Neural crest cell (in vitro differentiated cells): ENCODE measurements at regions not wholly inside any gene's neighbourhood (a gene's known extent, or its start where the extent isn't known, plus 50 kb on each side); places are given as distances from the start of the nearest gene placed in this dataset.

Experiments
- DNase-seq: peaks from one replicate; pipeline ENCODE4 v3.0.0; 2021; ENCODE audit warnings: low read depth, mixed read lengths, low spot score
- H3K27ac Mint-ChIP-seq: one replicate; pipeline ENCODE4 v1.8.0; 2021; ENCODE audit warnings: mild to moderate bottlenecking, mixed read lengths; ENCODE audit not compliant: unreplicated experiment
- H3K27me3 Mint-ChIP-seq: 2 replicates; pipeline ENCODE4 v1.8.0; 2021; ENCODE audit warnings: low read depth, mild to moderate bottlenecking, mixed read lengths
- H3K36me3 Mint-ChIP-seq: 2 replicates; pipeline ENCODE4 v1.8.0; 2021; ENCODE audit warnings: low read depth, mild to moderate bottlenecking, mixed read lengths
- H3K4me1 Mint-ChIP-seq: 2 replicates; pipeline ENCODE4 v1.8.0; 2021; ENCODE audit warnings: mixed read lengths
- H3K4me3 Mint-ChIP-seq: one replicate; pipeline ENCODE4 v1.8.0; 2021; ENCODE audit warnings: mild to moderate bottlenecking, mixed read lengths
- H3K9me3 Mint-ChIP-seq: 2 replicates; pipeline ENCODE4 v1.8.0; 2021; ENCODE audit warnings: mixed read lengths
- CTCF ChIP-seq: fragments of 200-600 bp; sonication (generic); conservative IDR thresholded peaks from 2 replicates; pipeline ENCODE4 v1.5.0; 2021; ENCODE audit warnings: antibody characterized with exemption, mild to moderate bottlenecking

DNA sequence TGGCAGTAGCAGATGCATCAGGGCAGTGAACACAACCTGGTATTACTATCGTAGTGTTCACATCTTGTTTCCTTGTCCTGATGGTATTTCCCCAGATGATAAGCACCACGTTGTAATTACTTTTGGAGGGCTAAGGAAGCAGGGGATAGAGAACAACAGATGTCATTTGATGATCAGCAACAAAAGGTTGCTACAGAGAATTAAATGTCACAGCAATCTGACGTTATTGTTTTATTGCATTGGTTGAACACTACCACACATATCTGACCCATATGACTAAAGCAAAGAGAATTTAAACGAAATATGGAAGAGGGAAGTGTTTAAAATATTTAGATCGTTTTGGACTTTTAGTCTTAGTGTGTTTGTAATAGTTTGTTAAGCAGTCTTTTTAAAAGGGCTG is 408.3 kb downstream of the SH3GL2 start:
- H3K27ac Mint-ChIP-seq, result no peak overlapping the region
- H3K27me3 Mint-ChIP-seq, result no peaks in the 10 kb centered on the region
- no peaks in the 10 kb centered on the region for H3K4me1 Mint-ChIP-seq
- no peak for DNase-seq
- no peaks in the 10 kb centered on the region for H3K9me3 Mint-ChIP-seq
- H3K4me3 Mint-ChIP-seq, result no peak overlapping the region
- no peaks in the 10 kb centered on the region for H3K36me3 Mint-ChIP-seq
- TF ChIP-seq CTCF, result no peak

GRCh38 chr9:17988489-17988888 is 409.6 kb downstream of the SH3GL2 start:
- Mint-ChIP-seq H3K4me3 (no peak overlapping the region), H3K27me3 (no peaks in the 10 kb centered on the region), H3K9me3 (no peaks in the 10 kb centered on the region), H3K27ac (no peak overlapping the region), H3K36me3 (no peaks in the 10 kb centered on the region), H3K4me1 (no peaks in the 10 kb centered on the region)
- no peak for TF ChIP-seq CTCF
- DNase-seq, result no peak

GRCh38 chr9:17990602-17991001 is 411.7 kb downstream of the SH3GL2 start:
- H3K9me3 Mint-ChIP-seq, result no peaks in the 10 kb centered on the region
- H3K27ac Mint-ChIP-seq, result no peak overlapping the region
- no peak for TF ChIP-seq CTCF
- H3K4me3 Mint-ChIP-seq, result no peak overlapping the region
- peaks cover 4% of the 10 kb centered on the region for H3K4me1 Mint-ChIP-seq
- H3K36me3 Mint-ChIP-seq, result no peaks in the 10 kb centered on the region
- no peaks in the 10 kb centered on the region for H3K27me3 Mint-ChIP-seq
- no peak for DNase-seq

DNA sequence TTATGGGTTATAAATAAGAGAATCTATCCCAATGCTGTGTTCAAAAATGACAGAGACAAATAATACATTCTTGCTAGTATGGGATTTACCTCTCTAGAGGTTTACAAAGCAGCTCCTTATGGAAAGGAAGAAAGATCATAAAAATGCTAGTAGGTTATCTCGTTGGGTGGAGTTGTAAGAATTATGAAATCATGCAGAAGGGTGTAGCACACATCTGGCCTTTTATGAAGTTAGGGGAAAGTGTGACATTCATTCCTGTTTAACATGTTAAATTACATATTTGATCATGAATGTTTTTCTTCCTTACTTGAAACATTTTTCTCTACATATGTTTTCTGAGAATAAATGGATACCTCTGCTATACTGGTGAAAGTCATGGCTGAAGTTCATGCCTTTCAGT is 414.2 kb downstream of the SH3GL2 start:
- no peaks in the 10 kb centered on the region for H3K9me3 Mint-ChIP-seq
- no peaks in the 10 kb centered on the region for H3K36me3 Mint-ChIP-seq
- no peak for TF ChIP-seq CTCF
- H3K4me3 Mint-ChIP-seq, result no peak overlapping the region
- H3K4me1 Mint-ChIP-seq, result peaks cover 4% of the 10 kb centered on the region
- H3K27ac Mint-ChIP-seq, result no peak overlapping the region
- no peak for DNase-seq
- no peaks in the 10 kb centered on the region for H3K27me3 Mint-ChIP-seq

DNA sequence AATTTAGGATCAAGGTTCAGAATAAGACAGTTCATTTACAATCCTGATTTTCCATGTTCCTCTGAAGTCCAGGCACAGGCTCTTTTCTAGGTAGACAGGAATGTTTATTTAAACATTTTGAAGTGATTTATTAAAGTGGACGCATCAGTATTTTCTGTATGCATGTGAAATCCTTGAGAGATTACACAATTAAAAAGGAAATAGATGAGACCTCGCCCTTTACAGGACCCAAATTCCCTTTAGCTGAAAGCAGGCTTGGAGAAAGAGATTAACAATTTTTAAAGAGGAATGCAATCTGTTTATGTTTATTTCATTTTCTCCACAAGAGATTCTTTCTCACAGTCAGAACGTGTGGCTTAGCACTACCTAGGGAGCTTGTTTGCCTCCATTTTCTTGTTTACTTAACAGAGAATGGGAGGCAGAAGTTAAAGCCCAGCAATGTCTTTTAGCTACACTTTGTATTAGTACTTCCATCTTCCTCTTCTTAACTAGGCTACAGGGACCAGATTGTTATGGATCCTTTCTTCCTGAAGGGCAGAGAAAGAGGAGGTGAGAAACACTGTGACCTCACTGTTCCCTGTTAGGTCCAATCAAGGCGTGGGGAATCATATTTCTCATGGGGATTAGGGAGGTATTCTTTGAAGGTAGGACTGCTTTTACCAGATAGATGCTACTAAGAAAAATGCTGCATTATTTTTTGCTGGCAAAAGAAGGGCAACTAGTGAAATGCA is 416.0 kb downstream of the SH3GL2 start:
- H3K4me3 Mint-ChIP-seq, result no peak overlapping the region
- no peak overlapping the region for H3K27ac Mint-ChIP-seq
- peaks cover 4% of the 10 kb centered on the region for H3K4me1 Mint-ChIP-seq
- no peaks in the 10 kb centered on the region for H3K36me3 Mint-ChIP-seq
- no peaks in the 10 kb centered on the region for H3K9me3 Mint-ChIP-seq
- TF ChIP-seq CTCF, result no peak
- DNase-seq, result no peak
- H3K27me3 Mint-ChIP-seq, result no peaks in the 10 kb centered on the region
